ENCODE measurements at regions not wholly inside any gene's neighbourhood (a gene's known extent, or its start where the extent isn't known, plus 50 kb on each side); places are given as distances from the start of the nearest gene placed in this dataset.

- BruUV-seq (replicated peaks): no TSS peak
- POLR2A ChIA-PET: no interaction called here
- TF ChIP-seq SIN3A (IDR thresholded peaks at IDR 0.05; ENCODE audit: borderline replicate concordance, insufficient read depth, low read depth, low read length): no peak
- TF ChIP-seq POLR2AphosphoS5 (IDR thresholded peaks at IDR 0.05; ENCODE audit: low read depth, low read length): no peak
- TF ChIP-seq TCF7L2 (IDR thresholded peaks at IDR 0.05; ENCODE audit: low read depth, low read length): no peak
- TF ChIP-seq, protein P1, sequence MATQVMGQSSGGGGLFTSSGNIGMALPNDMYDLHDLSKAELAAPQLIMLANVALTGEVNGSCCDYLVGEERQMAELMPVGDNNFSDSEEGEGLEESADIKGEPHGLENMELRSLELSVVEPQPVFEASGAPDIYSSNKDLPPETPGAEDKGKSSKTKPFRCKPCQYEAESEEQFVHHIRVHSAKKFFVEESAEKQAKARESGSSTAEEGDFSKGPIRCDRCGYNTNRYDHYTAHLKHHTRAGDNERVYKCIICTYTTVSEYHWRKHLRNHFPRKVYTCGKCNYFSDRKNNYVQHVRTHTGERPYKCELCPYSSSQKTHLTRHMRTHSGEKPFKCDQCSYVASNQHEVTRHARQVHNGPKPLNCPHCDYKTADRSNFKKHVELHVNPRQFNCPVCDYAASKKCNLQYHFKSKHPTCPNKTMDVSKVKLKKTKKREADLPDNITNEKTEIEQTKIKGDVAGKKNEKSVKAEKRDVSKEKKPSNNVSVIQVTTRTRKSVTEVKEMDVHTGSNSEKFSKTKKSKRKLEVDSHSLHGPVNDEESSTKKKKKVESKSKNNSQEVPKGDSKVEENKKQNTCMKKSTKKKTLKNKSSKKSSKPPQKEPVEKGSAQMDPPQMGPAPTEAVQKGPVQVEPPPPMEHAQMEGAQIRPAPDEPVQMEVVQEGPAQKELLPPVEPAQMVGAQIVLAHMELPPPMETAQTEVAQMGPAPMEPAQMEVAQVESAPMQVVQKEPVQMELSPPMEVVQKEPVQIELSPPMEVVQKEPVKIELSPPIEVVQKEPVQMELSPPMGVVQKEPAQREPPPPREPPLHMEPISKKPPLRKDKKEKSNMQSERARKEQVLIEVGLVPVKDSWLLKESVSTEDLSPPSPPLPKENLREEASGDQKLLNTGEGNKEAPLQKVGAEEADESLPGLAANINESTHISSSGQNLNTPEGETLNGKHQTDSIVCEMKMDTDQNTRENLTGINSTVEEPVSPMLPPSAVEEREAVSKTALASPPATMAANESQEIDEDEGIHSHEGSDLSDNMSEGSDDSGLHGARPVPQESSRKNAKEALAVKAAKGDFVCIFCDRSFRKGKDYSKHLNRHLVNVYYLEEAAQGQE (IDR thresholded peaks at IDR 0.05; ENCODE audit: insufficient read depth in 1 of 2, low read depth in 2 of 2, low read length in 1 of 2): no peak
- TF ChIP-seq, protein P2, sequence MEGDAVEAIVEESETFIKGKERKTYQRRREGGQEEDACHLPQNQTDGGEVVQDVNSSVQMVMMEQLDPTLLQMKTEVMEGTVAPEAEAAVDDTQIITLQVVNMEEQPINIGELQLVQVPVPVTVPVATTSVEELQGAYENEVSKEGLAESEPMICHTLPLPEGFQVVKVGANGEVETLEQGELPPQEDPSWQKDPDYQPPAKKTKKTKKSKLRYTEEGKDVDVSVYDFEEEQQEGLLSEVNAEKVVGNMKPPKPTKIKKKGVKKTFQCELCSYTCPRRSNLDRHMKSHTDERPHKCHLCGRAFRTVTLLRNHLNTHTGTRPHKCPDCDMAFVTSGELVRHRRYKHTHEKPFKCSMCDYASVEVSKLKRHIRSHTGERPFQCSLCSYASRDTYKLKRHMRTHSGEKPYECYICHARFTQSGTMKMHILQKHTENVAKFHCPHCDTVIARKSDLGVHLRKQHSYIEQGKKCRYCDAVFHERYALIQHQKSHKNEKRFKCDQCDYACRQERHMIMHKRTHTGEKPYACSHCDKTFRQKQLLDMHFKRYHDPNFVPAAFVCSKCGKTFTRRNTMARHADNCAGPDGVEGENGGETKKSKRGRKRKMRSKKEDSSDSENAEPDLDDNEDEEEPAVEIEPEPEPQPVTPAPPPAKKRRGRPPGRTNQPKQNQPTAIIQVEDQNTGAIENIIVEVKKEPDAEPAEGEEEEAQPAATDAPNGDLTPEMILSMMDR (IDR thresholded peaks at IDR 0.05): no peak
- Histone ChIP-seq H3K27me3 (ENCODE audit: control insufficient read depth, insufficient read depth, low read length) (no peaks in the 10 kb centered on the region), H3K9me3 (ENCODE audit: control insufficient read depth, insufficient read depth, low read depth, low read length) (no peaks in the 10 kb centered on the region), H3K4me1 (ENCODE audit: control insufficient read depth, insufficient read depth, low read length) (no peaks in the 10 kb centered on the region), H3K36me3 (ENCODE audit: control insufficient read depth, insufficient read depth, low read length) (no peaks in the 10 kb centered on the region), H3K27ac (ENCODE audit: low read length) (no peak overlapping the region), H3K4me3 (ENCODE audit: low read depth in 2 of 2, low read length in 2 of 2) (no peak overlapping the region)
- DNase-seq (ENCODE audit: low read depth, low spot score) (no peak), ATAC-seq (no peak)
- intact Hi-C loops (cut with micrococcal nuclease; ENCODE audit: unreplicated experiment) (no loop called here), in situ Hi-C loops (cut with HindIII; ENCODE audit: low pct_unique_long_range_greater_than_20kb, low sequenced_read_pairs) (no loop called here)
- CTCF ChIA-PET: no interaction called here
Observed at GRCh38 chr4:160887668-160888067, 1276.1 kb downstream of the FSTL5 start.

DNA sequence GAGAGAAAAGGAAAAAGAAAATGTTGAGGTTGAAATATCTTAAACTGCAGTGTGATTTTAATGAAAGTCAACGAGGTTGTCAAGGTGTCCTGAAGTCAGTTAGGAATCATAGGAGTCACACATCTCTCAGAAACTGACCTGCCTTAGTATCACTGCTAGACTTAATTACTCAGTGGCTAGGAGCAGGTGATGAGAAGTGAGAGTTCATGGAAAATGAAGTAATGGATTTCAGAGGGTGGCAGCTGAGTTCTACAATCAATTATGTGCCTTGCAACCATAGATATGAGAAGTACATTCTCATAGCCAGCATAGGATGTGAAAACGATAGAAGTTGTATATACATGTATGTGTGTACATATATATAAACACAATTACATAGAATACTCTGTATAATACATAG, 1269.7 kb downstream of the FSTL5 start:
- in situ Hi-C loops (cut with HindIII; ENCODE audit: low pct_unique_long_range_greater_than_20kb, low sequenced_read_pairs) (no loop called here), intact Hi-C loops (cut with micrococcal nuclease; ENCODE audit: unreplicated experiment) (no loop called here)
- no peak overlapping the region for H3K4me3 ChIP-seq (ENCODE audit: low read depth in 2 of 2, low read length in 2 of 2)

More for the DNA sequence above, 1269.7 kb downstream of the FSTL5 start:
- CTCF ChIA-PET: no interaction called here
- POLR2A ChIA-PET: no interaction called here
- no peaks in the 10 kb centered on the region for H3K9me3 ChIP-seq (ENCODE audit: control insufficient read depth, insufficient read depth, low read depth, low read length)
- H3K36me3 ChIP-seq (ENCODE audit: control insufficient read depth, insufficient read depth, low read length): no peaks in the 10 kb centered on the region
- TF ChIP-seq POLR2AphosphoS5 (IDR thresholded peaks at IDR 0.05; ENCODE audit: low read depth, low read length): no peak
- no peak for TF ChIP-seq SIN3A (IDR thresholded peaks at IDR 0.05; ENCODE audit: borderline replicate concordance, insufficient read depth, low read depth, low read length)
- TF ChIP-seq, protein P2 (IDR thresholded peaks at IDR 0.05): no peak
- TF ChIP-seq, protein P1 (IDR thresholded peaks at IDR 0.05; ENCODE audit: insufficient read depth in 1 of 2, low read depth in 2 of 2, low read length in 1 of 2): no peak
- no peaks in the 10 kb centered on the region for H3K27me3 ChIP-seq (ENCODE audit: control insufficient read depth, insufficient read depth, low read length)
- H3K4me1 ChIP-seq (ENCODE audit: control insufficient read depth, insufficient read depth, low read length): no peaks in the 10 kb centered on the region
- no TSS peak for BruUV-seq (replicated peaks)
- no peak for ATAC-seq
- no peak overlapping the region for H3K27ac ChIP-seq (ENCODE audit: low read length)
- no peak for DNase-seq (ENCODE audit: low read depth, low spot score)

Data from Panc1 (cell line).